SK-N-SH (cell line): ENCODE measurements at regions not wholly inside any gene's neighbourhood (a gene's known extent, or its start where the extent isn't known, plus 50 kb on each side); places are given as distances from the start of the nearest gene placed in this dataset.

Experiments
- CTCF ChIA-PET: fragments of 300-600, 350-600 bp; formaldehyde crosslinking; extraction: SDS; loops from one replicate; lab custom pipeline; 2021; lab: Yijun Ruan, JAX
- POLR2A ChIA-PET: fragments of 350-600 bp; sonication (Branson Sonifier 250); formaldehyde crosslinking; extraction: SDS; loops from one replicate; lab custom pipeline; 2020; ENCODE audit warnings: antibody characterized with exemption, inconsistent platforms; lab: Yijun Ruan, JAX
- DNase-seq: peaks from one replicate; pipeline ENCODE4 v3.0.0; 2012
- H2AFZ ChIP-seq: fragments of 200-600 bp; sonication (generic); 2 replicates; pipeline ENCODE4 v1.8.1; 2016; ENCODE audit warnings: antibody characterized with exemption, mild to moderate bottlenecking, low read depth
- H3F3A ChIP-seq: fragments of 200-600 bp; sonication (generic); replicated peaks from 2 replicates; pipeline ENCODE3; 2016; ENCODE audit warnings: antibody characterized with exemption, mild to moderate bottlenecking; ENCODE audit not compliant: insufficient read depth
- H3K27ac ChIP-seq, 2 experiments: fragments of 200-500 bp in 1 of 2; fragments of 200-600 bp in 1 of 2; sonication (Bioruptor generic) in 1 of 2; sonication (generic), shearing (Covaris generic) in 1 of 2; 2 replicates each; pipeline versions ENCODE4 v1.5.1 to v1.6.1; 2014 to 2016; ENCODE audit warnings: low read depth in 2 of 2, inconsistent platforms in 1 of 2, low read length in 1 of 2, mild to moderate bottlenecking in 1 of 2, mixed read lengths in 1 of 2
- H3K27me3 ChIP-seq: fragments of 200-600 bp; sonication (generic), shearing (Covaris generic); 2 replicates; pipeline ENCODE4 v1.6.1; 2016; ENCODE audit warnings: mixed run types; ENCODE audit not compliant: insufficient read depth
- H3K36me3 ChIP-seq, 2 experiments: fragments of 200-500 bp in 1 of 2; fragments of 200-600 bp in 1 of 2; sonication (Bioruptor generic) in 1 of 2; sonication (generic) in 1 of 2; replicated peaks in 1 of 2; 2 replicates each; pipeline versions ENCODE3 to v1.5.1; 2014 to 2016; ENCODE audit warnings: low read length in 1 of 2, mild to moderate bottlenecking in 1 of 2; ENCODE audit not compliant: insufficient read depth in 2 of 2, control insufficient read depth in 1 of 2
- H3K4me1 ChIP-seq, 2 experiments: fragments of 200-500 bp in 1 of 2; fragments of 200-600 bp in 1 of 2; sonication (Bioruptor generic) in 1 of 2; sonication (generic), shearing (Covaris generic) in 1 of 2; 2 replicates each; pipeline versions ENCODE4 v1.5.1 to v1.6.1; 2014 to 2016; ENCODE audit warnings: low read depth in 1 of 2, low read length in 1 of 2, mixed run types in 1 of 2; ENCODE audit not compliant: insufficient read depth in 2 of 2, control insufficient read depth in 1 of 2
- H3K4me2 ChIP-seq: fragments of 200-600 bp; sonication (generic), shearing (Covaris generic); 2 replicates; pipeline ENCODE4 v1.6.1; 2017; ENCODE audit warnings: mixed run types
- H3K4me3 ChIP-seq, 2 experiments: fragments of 200-500 bp in 1 of 2; fragments of 200-600 bp in 1 of 2; sonication (Bioruptor generic) in 1 of 2; sonication (generic), shearing (Covaris generic) in 1 of 2; 2 replicates each; pipeline versions ENCODE4 v1.5.1 to v1.8.1; 2014 to 2016; ENCODE audit warnings: low read depth in 2 of 2, inconsistent platforms in 1 of 2, low read length in 1 of 2, mild to moderate bottlenecking in 1 of 2, mixed read lengths in 1 of 2, moderate library complexity in 1 of 2
- H3K79me2 ChIP-seq: fragments of 200-600 bp; sonication (generic); 2 replicates; pipeline ENCODE4 v1.8.1; 2017; ENCODE audit warnings: mild to moderate bottlenecking; ENCODE audit not compliant: insufficient read depth
- H3K9ac ChIP-seq: fragments of 200-600 bp; sonication (generic); 2 replicates; pipeline ENCODE4 v1.6.1; 2017; ENCODE audit warnings: mixed run types
- H3K9me2 ChIP-seq: fragments of 200-600 bp; sonication (generic); 2 replicates; pipeline ENCODE4 v1.6.1; 2017; ENCODE audit warnings: mixed run types
- H3K9me3 ChIP-seq: fragments of 200-600 bp; sonication (generic); 2 replicates; pipeline ENCODE4 v1.6.1; 2017; ENCODE audit warnings: mixed run types, mild to moderate bottlenecking, moderate library complexity
- H4K20me1 ChIP-seq: fragments of 200-600 bp; sonication (generic); 2 replicates; pipeline ENCODE4 v1.6.1; 2017; ENCODE audit warnings: mild to moderate bottlenecking, mixed run types; ENCODE audit not compliant: insufficient read depth
- CHD2 ChIP-seq: fragments of 150-350 bp; IDR thresholded peaks from 2 replicates; pipeline ENCODE4 v1.6.1; 2018; ENCODE audit warnings: low read length; ENCODE audit not compliant: partially characterized antibody
- EP300 ChIP-seq, 2 experiments: IDR thresholded peaks; 2 replicates each; pipeline versions ENCODE4 v1.4.0 to v1.6.1; 2012; ENCODE audit warnings: borderline replicate concordance in 1 of 2, low read depth in 1 of 2, low read length in 1 of 2
- EZH2phosphoT487 ChIP-seq: fragments of 200-600 bp; sonication (generic); IDR thresholded peaks from 2 replicates; pipeline ENCODE4 v1.6.1; 2017; ENCODE audit warnings: low read depth, mixed run types, mild to moderate bottlenecking, antibody characterized with exemption, moderate library complexity, borderline replicate concordance
- FOSL2 ChIP-seq: IDR thresholded peaks from 2 replicates; pipeline ENCODE4 v1.4.0; 2012; ENCODE audit warnings: low read depth, mild to moderate bottlenecking, moderate library complexity, borderline replicate concordance
- FOXJ3 ChIP-seq: sonication (generic); formaldehyde crosslinking; IDR thresholded peaks from 2 replicates; pipeline ENCODE4 v1.5.1; 2020; ENCODE audit warnings: mild to moderate bottlenecking, missing genetic modification reagents
- FOXM1 ChIP-seq: IDR thresholded peaks from 2 replicates; pipeline ENCODE4 v1.4.0; 2012; ENCODE audit warnings: low read depth, mild to moderate bottlenecking
- GATA2 ChIP-seq: sonication (generic); formaldehyde crosslinking; IDR thresholded peaks from 2 replicates; pipeline ENCODE4 v1.5.0; 2020; ENCODE audit warnings: mild to moderate bottlenecking, missing genetic modification reagents
- JUND ChIP-seq: IDR thresholded peaks from 2 replicates; pipeline ENCODE4 v1.4.0; 2012
- MEF2A ChIP-seq: IDR thresholded peaks from 2 replicates; pipeline ENCODE4 v1.4.0; 2012; ENCODE audit warnings: low read depth, borderline replicate concordance
- MXI1 ChIP-seq: IDR thresholded peaks from 2 replicates; pipeline ENCODE4 v1.6.1; 2012; ENCODE audit warnings: mild to moderate bottlenecking, low read depth, low read length, improper control_type of control experiment
- NRF1 ChIP-seq: IDR thresholded peaks from 2 replicates; pipeline ENCODE4 v1.6.1; 2012; ENCODE audit warnings: low read depth, mild to moderate bottlenecking, low read length
- RAD21 ChIP-seq: IDR thresholded peaks from 2 replicates; pipeline ENCODE4 v1.6.1; 2012; ENCODE audit warnings: mild to moderate bottlenecking, low read length
- RXRA ChIP-seq: IDR thresholded peaks from 2 replicates; pipeline ENCODE4 v1.4.0; 2012; ENCODE audit warnings: low read depth, mild to moderate bottlenecking, borderline replicate concordance
- SIN3A ChIP-seq: IDR thresholded peaks from 2 replicates; pipeline ENCODE4 v1.6.1; 2012; ENCODE audit warnings: low read depth, mild to moderate bottlenecking, low read length, moderate library complexity, borderline replicate concordance
- SMC3 ChIP-seq: IDR thresholded peaks from 2 replicates; pipeline ENCODE4 v1.6.1; 2012; ENCODE audit warnings: low read depth, low read length, improper control_type of control experiment
- TEAD4 ChIP-seq: IDR thresholded peaks from 2 replicates; pipeline ENCODE4 v1.4.0; 2012; ENCODE audit warnings: mild to moderate bottlenecking, borderline replicate concordance; ENCODE audit not compliant: insufficient read depth
- WGBS: methylation state at CpG from one replicate; pipeline ENCODE4 v1.1.6; 2017; ENCODE audit warnings: low lambda C conversion rate; 5-methylcytosine and 5-hydroxymethylcytosine counted together
- TF ChIP-seq, protein P1 (sequence below): IDR thresholded peaks from 2 replicates; pipeline ENCODE4 v1.6.1; 2012; ENCODE audit warnings: mild to moderate bottlenecking, low read depth, low read length, moderate library complexity
- TF ChIP-seq, protein P2 (sequence below): IDR thresholded peaks from 2 replicates; pipeline ENCODE4 v1.4.0; 2012; ENCODE audit warnings: low read depth, borderline replicate concordance
- TF ChIP-seq, protein P3 (sequence below): IDR thresholded peaks from 2 replicates; pipeline ENCODE4 v1.4.0; 2012; ENCODE audit warnings: low read depth

DNA sequence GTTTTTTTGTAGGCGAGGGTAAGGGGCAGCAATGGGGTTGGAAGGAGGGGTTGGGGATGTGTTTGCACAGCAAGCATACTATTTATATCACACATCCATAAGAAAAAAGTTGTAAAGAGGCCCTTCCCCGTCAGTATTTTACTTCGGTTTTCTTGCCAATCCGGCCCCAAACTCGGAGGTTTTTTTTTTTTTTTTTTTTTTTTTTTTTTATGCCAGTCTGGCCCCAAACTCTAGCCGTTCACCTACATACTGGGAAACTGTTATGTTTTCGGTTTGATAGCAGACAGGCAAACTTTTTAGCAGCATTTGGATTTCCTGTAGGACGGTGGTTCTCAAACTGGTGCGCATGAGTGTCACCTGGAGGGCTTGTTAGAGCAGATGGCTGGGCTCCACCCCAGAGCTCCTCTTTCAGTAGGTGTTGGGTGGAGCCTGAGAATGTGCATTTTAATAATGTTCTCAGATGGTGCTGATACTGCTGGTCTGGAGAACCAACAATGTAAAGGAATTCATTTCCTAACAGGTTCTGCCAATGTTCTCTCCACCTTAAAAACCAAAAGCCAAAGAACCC lies 76.5 kb upstream of the ZBED5 start:
- POLR2A ChIA-PET, result interaction anchor here (0.8 kb wide), 1 partner anchor 854 kb away, joined by 4 read pairs; no protein-coding TSS in a partner anchor
- peak overlapping the region; percentile 35; the same call in 1 of the 2 replicates for H3K9ac ChIP-seq

DNA sequence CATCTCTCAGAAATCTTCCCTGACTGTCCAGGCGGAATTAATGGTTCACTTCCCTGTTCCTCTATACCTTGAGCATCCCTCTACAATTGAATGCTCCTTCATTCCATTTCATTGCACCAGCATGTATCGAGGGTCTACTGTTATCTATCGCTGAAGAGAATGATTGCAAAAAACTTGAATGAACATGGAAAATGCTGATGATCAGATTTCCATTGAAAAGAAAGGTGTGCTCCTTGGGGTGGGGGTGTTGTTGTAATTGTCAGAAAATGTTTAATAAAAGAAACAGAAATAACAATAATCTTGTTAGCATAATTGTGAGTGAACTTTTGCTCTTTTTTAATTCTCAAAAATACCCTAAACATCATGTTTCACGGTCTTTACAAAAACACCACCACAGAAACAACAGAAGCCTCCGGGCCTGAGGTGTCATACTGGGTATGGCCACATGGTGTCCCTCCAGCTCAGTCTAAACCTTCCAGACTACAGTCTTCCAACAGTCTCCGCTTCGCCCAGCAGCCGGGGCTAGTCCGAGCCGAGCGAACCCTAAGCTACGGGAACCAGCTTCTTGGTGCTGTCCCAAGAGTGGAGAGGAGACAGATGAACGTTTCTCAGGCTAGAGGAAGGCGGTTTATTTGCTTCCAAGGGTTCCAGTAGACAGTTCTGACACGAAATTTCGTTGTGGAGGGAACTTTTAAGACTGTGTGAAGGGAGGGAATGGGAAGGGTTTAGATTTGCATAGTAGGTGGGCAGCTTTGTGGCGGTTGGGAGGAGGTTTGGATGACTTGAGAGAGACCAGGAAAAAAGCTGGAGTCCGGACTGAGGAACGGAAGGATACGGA lies 75.8 kb upstream of the ZBED5 start:
- Histone ChIP-seq H3K9ac (peak overlapping the region; percentile 35; the same call in 1 of the 2 replicates), H4K20me1 (no peaks in the 10 kb centered on the region), H3K9me3 (no peaks in the 10 kb centered on the region), H3K9me2 (no peaks in the 10 kb centered on the region), H3F3A (peaks cover 12% of the 10 kb centered on the region), H3K27ac (peak overlapping the region; percentile 30 to 69; a peak in 1 of 4 replicates), H3K36me3 (no peaks in the 10 kb centered on the region), H3K27me3 (no peaks in the 10 kb centered on the region), H3K79me2 (no peaks in the 10 kb centered on the region), H2AFZ (peak overlapping the region; percentile 77), H3K4me1 (peaks cover 0 to 9% of the 10 kb centered on the region in 2 experiments; a peak in 1 of 4 replicates), H3K4me3 (peak overlapping the region; percentile 44 to 54), H3K4me2 (peak overlapping the region; percentile 78)
- WGBS, result 8% methylated on average over 17 of the region's 20 CpGs
- ChIA-PET CTCF (interaction anchor here (0.5 to 5.2 kb wide), 56 partner anchors 9 to 1111 kb away, joined by 3 to 120 read pairs (median 4); partner anchors contain the start of gene GALNT18), POLR2A (interaction anchor here (0.7 to 0.8 kb wide), 2 partner anchors 9 to 855 kb away, joined by 4 read pairs; no protein-coding TSS in a partner anchor)
- DNase-seq, result peak; percentile 78
- TF ChIP-seq, protein P1, sequence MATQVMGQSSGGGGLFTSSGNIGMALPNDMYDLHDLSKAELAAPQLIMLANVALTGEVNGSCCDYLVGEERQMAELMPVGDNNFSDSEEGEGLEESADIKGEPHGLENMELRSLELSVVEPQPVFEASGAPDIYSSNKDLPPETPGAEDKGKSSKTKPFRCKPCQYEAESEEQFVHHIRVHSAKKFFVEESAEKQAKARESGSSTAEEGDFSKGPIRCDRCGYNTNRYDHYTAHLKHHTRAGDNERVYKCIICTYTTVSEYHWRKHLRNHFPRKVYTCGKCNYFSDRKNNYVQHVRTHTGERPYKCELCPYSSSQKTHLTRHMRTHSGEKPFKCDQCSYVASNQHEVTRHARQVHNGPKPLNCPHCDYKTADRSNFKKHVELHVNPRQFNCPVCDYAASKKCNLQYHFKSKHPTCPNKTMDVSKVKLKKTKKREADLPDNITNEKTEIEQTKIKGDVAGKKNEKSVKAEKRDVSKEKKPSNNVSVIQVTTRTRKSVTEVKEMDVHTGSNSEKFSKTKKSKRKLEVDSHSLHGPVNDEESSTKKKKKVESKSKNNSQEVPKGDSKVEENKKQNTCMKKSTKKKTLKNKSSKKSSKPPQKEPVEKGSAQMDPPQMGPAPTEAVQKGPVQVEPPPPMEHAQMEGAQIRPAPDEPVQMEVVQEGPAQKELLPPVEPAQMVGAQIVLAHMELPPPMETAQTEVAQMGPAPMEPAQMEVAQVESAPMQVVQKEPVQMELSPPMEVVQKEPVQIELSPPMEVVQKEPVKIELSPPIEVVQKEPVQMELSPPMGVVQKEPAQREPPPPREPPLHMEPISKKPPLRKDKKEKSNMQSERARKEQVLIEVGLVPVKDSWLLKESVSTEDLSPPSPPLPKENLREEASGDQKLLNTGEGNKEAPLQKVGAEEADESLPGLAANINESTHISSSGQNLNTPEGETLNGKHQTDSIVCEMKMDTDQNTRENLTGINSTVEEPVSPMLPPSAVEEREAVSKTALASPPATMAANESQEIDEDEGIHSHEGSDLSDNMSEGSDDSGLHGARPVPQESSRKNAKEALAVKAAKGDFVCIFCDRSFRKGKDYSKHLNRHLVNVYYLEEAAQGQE, result no peak; the same call in 1 of the 2 replicates
- no peak for TF ChIP-seq CHD2
- TF ChIP-seq GATA2 (CRISPR knock-in tag), result no peak
- TF ChIP-seq RXRA, result no peak
- TF ChIP-seq EZH2phosphoT487, result no peak
- TF ChIP-seq MEF2A, result no peak
- TF ChIP-seq, protein P2, sequence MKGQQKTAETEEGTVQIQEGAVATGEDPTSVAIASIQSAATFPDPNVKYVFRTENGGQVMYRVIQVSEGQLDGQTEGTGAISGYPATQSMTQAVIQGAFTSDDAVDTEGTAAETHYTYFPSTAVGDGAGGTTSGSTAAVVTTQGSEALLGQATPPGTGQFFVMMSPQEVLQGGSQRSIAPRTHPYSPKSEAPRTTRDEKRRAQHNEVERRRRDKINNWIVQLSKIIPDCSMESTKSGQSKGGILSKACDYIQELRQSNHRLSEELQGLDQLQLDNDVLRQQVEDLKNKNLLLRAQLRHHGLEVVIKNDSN, result no peak
- TF ChIP-seq EP300 (IDR thresholded peaks at IDR 0.05; ENCODE audit: borderline replicate concordance in 1 of 2, low read depth in 1 of 2, low read length in 1 of 2), result no peak
- TF ChIP-seq MXI1, result 0 out of 2 replicates have a peak, but pooled peaks have one; percentile 20
- TF ChIP-seq SIN3A, result no peak
- TF ChIP-seq FOXJ3 (CRISPR knock-in tag), result no peak
- no peak for TF ChIP-seq FOSL2
- TF ChIP-seq SMC3, result peak; percentile 87
- no peak for TF ChIP-seq NRF1
- TF ChIP-seq RAD21, result peak; percentile 99
- TF ChIP-seq, protein P3, sequence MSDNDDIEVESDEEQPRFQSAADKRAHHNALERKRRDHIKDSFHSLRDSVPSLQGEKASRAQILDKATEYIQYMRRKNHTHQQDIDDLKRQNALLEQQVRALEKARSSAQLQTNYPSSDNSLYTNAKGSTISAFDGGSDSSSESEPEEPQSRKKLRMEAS, result no peak; the same call in 1 of the 2 replicates
- no peak for TF ChIP-seq TEAD4
- no peak for TF ChIP-seq FOXM1

More for the DNA sequence above, 76.5 kb upstream of the ZBED5 start:
- H3K79me2 ChIP-seq, result no peaks in the 10 kb centered on the region
- no peaks in the 10 kb centered on the region for H3K9me2 ChIP-seq
- H3K36me3 ChIP-seq, result no peaks in the 10 kb centered on the region
- no peaks in the 10 kb centered on the region for H3K9me3 ChIP-seq
- WGBS, result 41% methylated on average over 9 of the region's 9 CpGs
- H2AFZ ChIP-seq, result peak overlapping the region; percentile 77
- H3K4me1 ChIP-seq, result peaks cover 0 to 9% of the 10 kb centered on the region in 2 experiments; a peak in 1 of 4 replicates
- CTCF ChIA-PET, result interaction anchor here (0.5 to 5.2 kb wide), 56 partner anchors 8 to 1110 kb away, joined by 3 to 120 read pairs (median 4); partner anchors contain the start of gene GALNT18
- no peak for DNase-seq
- peaks cover 12% of the 10 kb centered on the region for H3F3A ChIP-seq
- H3K4me2 ChIP-seq, result peak overlapping the region; percentile 78
- peak overlapping the region in 1 of 2 experiments; percentile 69; a peak in 1 of 4 replicates for H3K27ac ChIP-seq
- TF ChIP-seq MXI1 (no peak), SIN3A (no peak), JUND (no peak), GATA2 (CRISPR knock-in tag) (no peak)
- TF ChIP-seq, all 33 proteins: peak for 0
- Histone ChIP-seq H3K27me3 (no peaks in the 10 kb centered on the region), H3K4me3 (peak overlapping the region; percentile 44 to 54), H4K20me1 (no peaks in the 10 kb centered on the region)
